ENCODE measurements at regions not wholly inside any gene's neighbourhood (a gene's known extent, or its start where the extent isn't known, plus 50 kb on each side); places are given as distances from the start of the nearest gene placed in this dataset.

DNA sequence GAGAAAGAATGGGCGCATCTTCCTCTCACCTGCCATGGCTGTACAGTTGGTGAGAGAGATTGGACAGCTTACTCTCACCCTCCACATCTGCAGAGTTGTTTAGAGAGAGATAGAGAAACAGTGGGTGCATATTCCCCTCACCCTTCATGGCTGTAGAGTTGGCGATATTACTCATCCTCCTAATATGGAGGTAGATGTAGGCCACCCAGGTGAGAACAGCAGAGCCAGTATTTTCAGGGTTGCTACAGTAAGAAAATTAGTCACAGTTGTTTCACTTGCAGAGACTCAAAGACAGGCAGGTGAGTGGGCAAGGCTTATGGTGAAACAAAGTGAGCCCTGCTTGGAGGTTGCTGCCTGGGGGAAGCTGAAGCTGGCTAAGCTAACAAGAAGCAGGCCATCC is 65.0 kb upstream of the PFKP start:
- no peak overlapping the region for H3K27ac ChIP-seq
- no peaks in the 10 kb centered on the region for H3K27me3 ChIP-seq
- H4K20me1 ChIP-seq = no peaks in the 10 kb centered on the region
- TF ChIP-seq Cebpa-rat (IDR thresholded peaks at IDR 0.05) = no peak
- H3K4me3 ChIP-seq = no peak overlapping the region
- H3K9ac ChIP-seq = no peak overlapping the region
- no peaks in the 10 kb centered on the region for H3K36me3 ChIP-seq
- H3K4me2 ChIP-seq = no peak overlapping the region
- H3K9me3 ChIP-seq (replicated peaks in 1 of 11) = no peaks in the 10 kb centered on the region
- peaks cover 0 to 14% (median 9%) of the 10 kb centered on the region in 10 experiments; a peak in 11 of 20 replicates for H3K4me1 ChIP-seq

GRCh38 chr10:3000048-3000447 is 67.3 kb upstream of the PFKP start:
- Histone ChIP-seq H3K9ac (no peak overlapping the region), H3K27me3 (no peaks in the 10 kb centered on the region), H3K9me3 (replicated peaks in 1 of 11) (no peaks in the 10 kb centered on the region), H3K36me3 (no peaks in the 10 kb centered on the region), H4K20me1 (no peaks in the 10 kb centered on the region), H3K4me2 (no peak overlapping the region), H3K4me3 (no peak overlapping the region), H3K4me1 (no peaks in the 10 kb centered on the region), H3K27ac (no peak overlapping the region)
- no peak for TF ChIP-seq Cebpa-rat (IDR thresholded peaks at IDR 0.05)

GRCh38 chr10:2994221-2994961 is 73.0 kb upstream of the PFKP start:
- H4K20me1 ChIP-seq = no peaks in the 10 kb centered on the region
- no peak overlapping the region for H3K9ac ChIP-seq
- H3K27ac ChIP-seq = no peak overlapping the region
- H3K4me1 ChIP-seq = no peaks in the 10 kb centered on the region
- H3K4me2 ChIP-seq = no peak overlapping the region
- TF ChIP-seq Cebpa-rat (IDR thresholded peaks at IDR 0.05) = no peak
- no peak overlapping the region for H3K4me3 ChIP-seq
- H3K27me3 ChIP-seq = no peaks in the 10 kb centered on the region
- no peaks in the 10 kb centered on the region for H3K36me3 ChIP-seq
- H3K9me3 ChIP-seq (replicated peaks in 1 of 11) = peaks cover 6 to 7% (median 7%) of the 10 kb centered on the region in 11 experiments

DNA sequence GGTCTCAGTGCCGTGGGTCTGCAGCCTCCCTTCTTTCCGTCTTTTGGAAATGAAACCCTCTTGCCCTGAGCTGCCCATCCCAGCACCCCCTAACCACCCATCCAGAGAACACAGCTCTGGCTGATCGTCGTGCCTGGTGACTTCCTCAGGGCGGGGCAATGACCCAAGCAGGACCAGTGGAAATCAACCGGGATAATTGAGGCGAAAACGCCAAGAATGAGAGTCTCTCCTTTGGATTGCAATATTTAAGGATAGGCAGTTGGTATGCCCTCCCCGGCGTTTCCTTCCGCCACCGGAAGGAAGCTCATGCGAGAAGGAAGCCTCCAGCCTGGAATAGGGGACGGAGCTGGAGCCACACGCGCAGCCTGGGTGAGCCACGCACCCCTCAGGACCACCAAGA is 73.7 kb upstream of the PFKP start:
- H3K27ac ChIP-seq = no peak overlapping the region
- no peaks in the 10 kb centered on the region for H3K4me1 ChIP-seq
- H3K9ac ChIP-seq = no peak overlapping the region
- TF ChIP-seq Cebpa-rat (IDR thresholded peaks at IDR 0.05) = no peak
- H3K9me3 ChIP-seq (replicated peaks in 1 of 11) = peaks cover 13 to 15% (median 14%) of the 10 kb centered on the region in 11 experiments
- H3K4me2 ChIP-seq = no peak overlapping the region
- H3K36me3 ChIP-seq = no peaks in the 10 kb centered on the region
- H4K20me1 ChIP-seq = no peaks in the 10 kb centered on the region
- H3K4me3 ChIP-seq = no peak overlapping the region
- H3K27me3 ChIP-seq = no peaks in the 10 kb centered on the region

DNA sequence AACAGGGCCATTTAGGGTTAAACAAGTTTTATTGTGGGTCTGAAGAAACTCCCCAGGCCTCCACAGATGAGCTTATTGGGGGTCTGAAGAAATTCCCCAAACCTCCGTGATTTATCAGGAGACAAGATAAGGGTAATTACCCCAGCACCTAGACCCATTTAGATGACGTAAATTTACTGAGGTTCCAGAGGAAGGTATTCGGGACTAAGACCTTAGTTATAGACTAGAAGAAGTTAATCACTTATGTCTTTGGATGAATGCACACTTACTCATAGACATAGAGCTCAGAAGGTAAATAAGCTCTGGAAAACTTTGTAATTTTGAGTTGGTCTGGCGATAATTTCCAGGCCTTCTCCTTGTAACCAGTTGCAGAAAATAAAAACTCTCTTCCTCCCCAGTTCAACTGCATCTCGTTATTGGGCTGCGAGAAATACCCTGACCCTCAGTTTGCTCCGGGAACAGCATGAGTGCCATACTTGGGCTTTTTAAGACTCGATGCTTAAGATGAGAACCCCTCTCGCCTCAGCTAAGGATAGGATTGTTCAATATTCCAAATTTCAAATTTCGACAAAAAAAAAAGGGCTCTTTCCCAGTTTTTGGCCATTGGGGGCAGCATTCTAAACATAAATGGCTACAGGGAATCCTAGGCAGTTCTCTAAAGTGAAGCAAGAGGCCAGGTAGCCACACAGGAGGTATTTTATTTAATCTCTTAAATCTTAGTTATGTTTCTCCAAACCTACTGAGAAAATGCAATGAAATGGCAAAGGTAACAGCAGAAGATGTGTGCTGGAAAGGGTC is 74.7 kb upstream of the PFKP start:
- Histone ChIP-seq H4K20me1 (no peaks in the 10 kb centered on the region), H3K4me3 (no peak overlapping the region), H3K27me3 (no peaks in the 10 kb centered on the region), H3K9ac (no peak overlapping the region), H3K36me3 (no peaks in the 10 kb centered on the region), H3K4me2 (no peak overlapping the region), H3K9me3 (replicated peaks in 1 of 11) (peaks cover 13 to 24% (median 19%) of the 10 kb centered on the region in 11 experiments), H3K4me1 (peaks cover 0 to 5% (median 3%) of the 10 kb centered on the region in 10 experiments; a peak in 10 of 20 replicates), H3K27ac (no peak overlapping the region)
- TF ChIP-seq Cebpa-rat (IDR thresholded peaks at IDR 0.05) = no peak

GRCh38 chr10:2990764-2991163 is 76.6 kb upstream of the PFKP start:
- Histone ChIP-seq H4K20me1 (no peaks in the 10 kb centered on the region), H3K4me2 (no peak overlapping the region)
- no peak for TF ChIP-seq Cebpa-rat (IDR thresholded peaks at IDR 0.05)

DNA sequence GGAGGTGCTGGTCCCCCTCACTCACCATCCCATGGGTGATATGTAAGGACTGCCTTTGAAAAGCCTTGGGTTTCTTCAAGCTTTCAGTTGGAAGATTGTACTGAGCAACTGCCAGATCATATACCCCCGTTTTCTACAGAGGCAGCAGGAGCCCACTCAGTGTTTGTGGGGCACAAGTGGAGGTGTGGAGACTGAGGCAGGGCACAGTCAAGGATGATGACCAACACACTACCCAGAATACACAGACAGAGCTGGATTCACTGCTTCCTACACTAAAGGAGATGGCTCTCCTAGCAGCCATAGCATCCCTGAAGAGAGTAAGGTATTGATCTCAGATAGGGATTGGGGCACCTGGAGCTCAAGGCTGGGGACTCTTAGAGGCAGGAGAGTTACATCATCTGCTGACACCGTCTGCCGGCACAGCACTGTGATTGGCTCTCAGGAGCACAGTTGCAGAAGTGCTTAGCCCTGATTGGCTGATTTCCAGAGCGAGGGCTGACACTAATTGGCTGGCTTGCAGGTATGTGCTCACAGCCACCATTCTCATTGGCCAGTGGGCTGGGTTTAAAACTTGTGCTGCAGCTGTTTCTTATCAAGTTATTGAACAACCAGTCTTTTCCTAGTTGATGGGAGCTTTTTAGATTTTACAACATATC is 77.9 kb upstream of the PFKP start:
- H3K36me3 ChIP-seq = no peaks in the 10 kb centered on the region
- H3K4me3 ChIP-seq = no peak overlapping the region
- no peak for TF ChIP-seq Cebpa-rat (IDR thresholded peaks at IDR 0.05)
- no peak overlapping the region for H3K27ac ChIP-seq
- peaks cover 13 to 24% (median 19%) of the 10 kb centered on the region in 11 experiments for H3K9me3 ChIP-seq (replicated peaks in 1 of 11)
- peaks cover 16 to 29% (median 24%) of the 10 kb centered on the region in 10 experiments for H3K4me1 ChIP-seq
- no peak overlapping the region for H3K9ac ChIP-seq
- no peak overlapping the region for H3K4me2 ChIP-seq
- 0 out of 22 replicates have a peak, but pooled peaks cover 0 to 4% (median 0%) of the 10 kb centered on the region in 11 experiments for H3K27me3 ChIP-seq
- H4K20me1 ChIP-seq = no peaks in the 10 kb centered on the region

More at GRCh38 chr10:2990764-2991163, 76.6 kb upstream of the PFKP start:
- Histone ChIP-seq H3K27ac (no peak overlapping the region), H3K4me3 (no peak overlapping the region), H3K27me3 (0 out of 22 replicates have a peak, but pooled peaks cover 0 to 4% (median 0%) of the 10 kb centered on the region in 11 experiments), H3K36me3 (no peaks in the 10 kb centered on the region), H3K9me3 (replicated peaks in 1 of 11) (peaks cover 13 to 24% (median 19%) of the 10 kb centered on the region in 11 experiments), H3K4me1 (peaks cover 12 to 23% (median 22%) of the 10 kb centered on the region in 10 experiments), H3K9ac (no peak overlapping the region)

DNA sequence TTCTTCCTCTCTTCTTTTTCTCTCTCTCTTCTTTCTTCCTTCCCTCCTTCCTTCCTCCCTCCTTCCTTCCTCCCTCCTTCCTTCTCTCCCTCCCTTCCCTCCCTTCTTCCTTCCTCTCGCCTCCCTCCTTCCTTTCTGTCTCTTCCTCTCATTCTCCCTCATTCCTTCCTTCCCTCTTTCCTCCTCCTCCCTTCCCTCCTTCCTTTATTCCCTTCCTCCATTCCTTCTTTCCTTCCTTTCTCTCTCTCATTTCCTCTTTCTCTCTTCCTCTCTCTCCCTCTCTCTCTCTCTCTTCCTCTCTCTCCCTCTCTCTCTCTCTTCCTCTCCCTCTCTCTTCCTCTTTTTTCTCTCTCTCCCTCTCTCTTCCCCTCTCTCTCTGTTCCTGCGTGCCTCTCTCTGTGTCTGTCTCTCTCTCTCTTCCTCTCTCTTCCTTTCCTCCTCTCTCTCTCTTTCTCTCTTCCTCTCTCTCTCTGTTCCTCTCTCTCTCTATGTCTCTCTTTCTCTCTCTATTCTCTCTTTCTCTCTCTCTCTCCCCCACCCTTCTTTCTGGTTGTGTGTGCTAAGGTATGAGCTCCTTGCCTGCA is 80.1 kb upstream of the PFKP start:
- no peak overlapping the region; a peak in 1 of 22 replicates for H3K9ac ChIP-seq
- H3K4me2 ChIP-seq = peak overlapping the region in 10 of 11 experiments; percentile 57 to 93 (median 78); a peak in 19 of 22 replicates
- no peaks in the 10 kb centered on the region for H4K20me1 ChIP-seq
- H3K4me1 ChIP-seq = peaks cover 16 to 32% (median 25%) of the 10 kb centered on the region in 10 experiments
- H3K36me3 ChIP-seq = no peaks in the 10 kb centered on the region
- H3K4me3 ChIP-seq = no peak overlapping the region
- H3K27me3 ChIP-seq = 0 out of 22 replicates have a peak, but pooled peaks cover 0 to 4% (median 0%) of the 10 kb centered on the region in 11 experiments
- H3K9me3 ChIP-seq (replicated peaks in 1 of 11) = peaks cover 13 to 24% (median 19%) of the 10 kb centered on the region in 11 experiments
- no peak for TF ChIP-seq Cebpa-rat (IDR thresholded peaks at IDR 0.05)
- no peak overlapping the region for H3K27ac ChIP-seq

Measured in BLaER1 treated with 17β-estradiol and CSF1 and Interleukin-3, amounts not matched to agents 10 nM and 100 nM (cell line).